Psoas muscle (tissue), 7 donors: ENCODE measurements at regions not wholly inside any gene's neighbourhood (a gene's known extent, or its start where the extent isn't known, plus 50 kb on each side); places are given as distances from the start of the nearest gene placed in this dataset.

Experiments
- ATAC-seq, 4 donors: fragments of 200-7000 bp; cut with Tn5 transposase; one replicate each; pipeline ENCODE4 v1.9.1; 2020; ENCODE audit warnings: moderate library complexity in 3 of 4, mild to moderate bottlenecking in 2 of 4
- DNase-seq, 2 donors: peaks; one replicate each; pipeline ENCODE4 v3.0.0-alpha.2; 2020
- H3K27ac ChIP-seq: fragments of 200-600 bp; one replicate; pipeline ENCODE4 v1.8.0; 2022
- H3K27me3 ChIP-seq, 3 donors: fragments of 200-600 bp in 1 of 3; one replicate each; pipeline versions ENCODE4 v1.6.1 to v1.8.0; 2013 to 2022; ENCODE audit warnings: low read length in 2 of 3, mild to moderate bottlenecking in 2 of 3, moderate library complexity in 1 of 3; ENCODE audit not compliant: insufficient read depth in 3 of 3
- H3K36me3 ChIP-seq, 2 donors: fragments of 200-600 bp in 1 of 2; one replicate each; pipeline versions ENCODE4 v1.6.1 to v1.8.0; 2013 to 2022; ENCODE audit warnings: low read depth in 1 of 2, mild to moderate bottlenecking in 1 of 2, moderate library complexity in 1 of 2; ENCODE audit not compliant: insufficient read depth in 1 of 2
- H3K4me1 ChIP-seq: fragments of 200-600 bp; one replicate; pipeline ENCODE4 v1.8.0; 2022
- H3K4me3 ChIP-seq: fragments of 200-600 bp; one replicate; pipeline ENCODE4 v1.8.0; 2022; ENCODE audit warnings: mild to moderate bottlenecking
- H3K9me3 ChIP-seq: fragments of 200-600 bp; one replicate; pipeline ENCODE4 v1.8.0; 2022
- WGBS, 3 donors: extraction: QIAGEN DNeasy Blood & Tissue Kit; methylation state at CpG; one replicate each; pipeline versions ENCODE4 v1.1.6 to v1.1.7; 2013; 5-methylcytosine and 5-hydroxymethylcytosine counted together
- intact Hi-C, 2 donors: fragments of 100-400 bp; cut with DNase I; formaldehyde crosslinking; loops; one replicate each; pipeline versions ENCODE4 v1.11.0 to v1.14.2; 2022
- TF ChIP-seq, protein P1 (sequence below): fragments of 200-600 bp; IDR thresholded peaks from one replicate; pipeline ENCODE4 v1.8.0; 2022; ENCODE audit warnings: antibody characterized with exemption
- donor health status: healthy with polysubstance abuse.
- donor health status: DM: no; HTN: no; CAD: no; lungs with moderate emphysema.
- donor health status: Bipolar disorder and iron deficiency.
- donor health status: healthy.
- donor health status: DM: yes; HTN: yes; CAD: no.
- donor health status: DM: no; HTN: no; CAD: no.
- donor health status: DM: yes; HTN: yes; CAD: no.

DNA sequence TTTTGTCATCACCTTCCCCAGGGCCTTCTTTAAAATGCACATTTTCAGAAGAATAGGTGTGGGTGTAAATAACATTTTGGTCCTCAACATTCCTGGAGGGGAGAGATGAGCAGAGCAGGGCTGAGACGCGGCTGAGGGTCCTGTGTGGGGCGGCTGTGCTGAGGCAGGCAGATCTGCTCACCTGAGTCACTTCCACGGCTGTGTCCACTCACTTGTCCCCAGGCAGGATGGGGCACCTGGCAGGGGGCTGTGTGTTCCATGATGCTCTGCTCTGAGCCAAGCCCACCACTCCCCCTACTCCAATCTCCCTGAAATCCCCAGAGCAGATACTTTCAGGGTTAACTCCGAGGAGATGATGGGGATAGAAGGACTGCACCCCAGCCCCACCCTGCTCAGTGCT, 93.8 kb downstream of the GLRX3 start:
- TF ChIP-seq, protein P1, sequence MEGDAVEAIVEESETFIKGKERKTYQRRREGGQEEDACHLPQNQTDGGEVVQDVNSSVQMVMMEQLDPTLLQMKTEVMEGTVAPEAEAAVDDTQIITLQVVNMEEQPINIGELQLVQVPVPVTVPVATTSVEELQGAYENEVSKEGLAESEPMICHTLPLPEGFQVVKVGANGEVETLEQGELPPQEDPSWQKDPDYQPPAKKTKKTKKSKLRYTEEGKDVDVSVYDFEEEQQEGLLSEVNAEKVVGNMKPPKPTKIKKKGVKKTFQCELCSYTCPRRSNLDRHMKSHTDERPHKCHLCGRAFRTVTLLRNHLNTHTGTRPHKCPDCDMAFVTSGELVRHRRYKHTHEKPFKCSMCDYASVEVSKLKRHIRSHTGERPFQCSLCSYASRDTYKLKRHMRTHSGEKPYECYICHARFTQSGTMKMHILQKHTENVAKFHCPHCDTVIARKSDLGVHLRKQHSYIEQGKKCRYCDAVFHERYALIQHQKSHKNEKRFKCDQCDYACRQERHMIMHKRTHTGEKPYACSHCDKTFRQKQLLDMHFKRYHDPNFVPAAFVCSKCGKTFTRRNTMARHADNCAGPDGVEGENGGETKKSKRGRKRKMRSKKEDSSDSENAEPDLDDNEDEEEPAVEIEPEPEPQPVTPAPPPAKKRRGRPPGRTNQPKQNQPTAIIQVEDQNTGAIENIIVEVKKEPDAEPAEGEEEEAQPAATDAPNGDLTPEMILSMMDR = no peak
- H3K4me1 ChIP-seq = no peaks in the 10 kb centered on the region
- WGBS, 3 donors = 89 to 93% (median 89%) methylated on average over 5 of the region's 5 CpGs
- no peak overlapping the region for H3K4me3 ChIP-seq
- no peak overlapping the region for H3K27ac ChIP-seq
- ATAC-seq = no peak
- no peak for DNase-seq
- peaks cover 9% of the 10 kb centered on the region for H3K9me3 ChIP-seq
- intact Hi-C loops = no loop called here
- no peaks in the 10 kb centered on the region for H3K36me3 ChIP-seq
- no peaks in the 10 kb centered on the region for H3K27me3 ChIP-seq

DNA sequence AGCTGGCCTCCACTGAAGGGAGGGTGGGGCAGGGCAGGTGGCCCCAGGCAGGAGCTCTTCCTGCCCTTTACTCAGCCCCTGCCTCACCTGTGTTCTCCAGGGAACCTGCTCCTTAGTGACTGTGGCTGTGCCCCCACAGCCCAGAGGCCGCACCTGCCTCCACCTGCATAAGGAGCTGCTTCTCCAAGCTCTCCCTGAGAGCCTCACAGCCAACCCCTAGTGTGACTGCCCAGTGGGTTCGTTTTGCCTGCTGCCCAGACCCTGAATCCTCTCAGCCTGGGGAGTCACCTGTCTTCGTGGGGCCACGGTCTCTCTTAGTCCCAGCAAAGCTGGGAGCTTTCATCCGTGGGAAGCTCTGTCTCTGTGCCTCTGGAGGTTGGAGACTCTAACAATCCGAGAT, 94.4 kb downstream of the GLRX3 start:
- ATAC-seq (no peak), DNase-seq (no peak)
- H3K27me3 ChIP-seq = no peaks in the 10 kb centered on the region
- H3K4me1 ChIP-seq = no peaks in the 10 kb centered on the region
- H3K36me3 ChIP-seq = no peaks in the 10 kb centered on the region
- H3K9me3 ChIP-seq = peaks cover 9% of the 10 kb centered on the region
- WGBS, 3 donors = 79 to 82% (median 80%) methylated on average over 5 to 6 of the region's 6 CpGs
- no peak overlapping the region for H3K4me3 ChIP-seq
- intact Hi-C loops = no loop called here
- TF ChIP-seq, protein P1 = no peak
- no peak overlapping the region for H3K27ac ChIP-seq

DNA sequence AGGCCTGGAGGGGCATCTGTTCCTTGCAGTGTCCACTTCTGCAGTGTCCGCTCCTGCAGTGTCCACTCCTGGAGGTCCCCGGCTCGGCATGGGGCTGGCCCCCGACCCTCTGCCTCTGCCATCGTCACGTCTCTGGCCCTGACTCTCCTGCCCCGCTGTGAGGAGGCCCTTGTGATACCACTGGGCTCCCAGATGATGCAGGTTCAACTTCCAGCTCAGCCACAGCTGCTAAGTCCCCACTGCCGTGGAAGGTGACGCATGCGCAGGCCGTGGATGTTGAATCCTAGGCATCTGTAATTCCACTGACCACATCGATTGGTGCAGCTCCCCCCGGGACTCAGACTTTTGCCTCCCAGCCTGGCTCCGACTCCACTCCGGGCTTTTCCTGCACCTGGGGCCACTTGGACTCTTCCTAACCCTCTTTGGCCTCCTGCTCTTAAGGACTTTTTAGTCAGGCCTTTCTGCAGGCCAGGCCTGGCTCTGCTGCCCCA, 95.1 kb downstream of the GLRX3 start:
- no peak overlapping the region for H3K4me3 ChIP-seq
- no peaks in the 10 kb centered on the region for H3K36me3 ChIP-seq
- no peaks in the 10 kb centered on the region for H3K4me1 ChIP-seq
- H3K27ac ChIP-seq = no peak overlapping the region
- peaks cover 9% of the 10 kb centered on the region for H3K9me3 ChIP-seq
- H3K27me3 ChIP-seq = no peaks in the 10 kb centered on the region
- DNase-seq (no peak), ATAC-seq (no peak)
- intact Hi-C loops = no loop called here
- TF ChIP-seq, protein P1 = no peak
- WGBS, 3 donors = 84 to 86% (median 86%) methylated on average over 15 of the region's 15 CpGs

DNA sequence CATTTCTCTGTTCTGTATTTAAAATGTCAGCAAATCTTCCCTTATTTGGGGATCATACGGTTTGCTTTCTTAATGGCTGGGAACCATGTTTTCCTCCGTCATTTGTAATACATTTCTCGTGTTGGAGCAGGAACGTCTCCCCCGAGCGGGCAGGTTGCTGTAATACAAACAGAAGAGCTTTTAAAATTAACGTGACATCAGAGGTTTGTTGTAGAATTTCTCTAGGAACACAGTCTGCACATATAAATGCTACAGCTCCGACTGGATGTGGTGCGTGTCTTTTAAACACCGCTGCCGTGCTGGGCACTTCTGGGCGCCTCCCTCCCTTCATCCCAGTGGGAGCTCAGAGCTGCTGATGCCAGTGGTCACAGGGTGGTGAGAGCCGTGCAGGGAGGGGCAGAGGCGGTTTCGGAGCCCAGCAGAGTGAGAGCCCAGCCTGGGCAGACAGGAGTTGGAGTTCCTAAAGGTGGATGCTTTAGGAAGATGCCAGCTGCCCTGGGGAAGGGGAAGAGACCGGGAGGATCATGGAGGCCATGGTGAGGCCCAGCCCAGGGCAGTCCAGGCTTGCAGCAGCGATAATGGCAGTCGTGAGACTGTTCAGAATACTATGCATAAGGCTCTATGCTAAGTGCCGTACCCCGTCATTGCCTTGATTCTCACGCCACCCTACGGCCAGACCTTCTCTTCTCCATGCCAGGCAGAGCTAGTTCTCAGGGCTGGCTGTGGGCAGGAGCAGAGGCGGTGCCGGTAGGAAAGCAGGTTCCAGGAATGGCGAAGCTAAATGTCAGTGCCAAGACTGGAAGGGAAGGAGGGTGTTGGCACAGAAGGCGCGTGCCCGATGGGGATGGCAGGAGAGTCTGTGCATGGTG, 96.2 kb downstream of the GLRX3 start:
- no peak overlapping the region for H3K27ac ChIP-seq
- H3K36me3 ChIP-seq = no peaks in the 10 kb centered on the region
- DNase-seq (no peak), ATAC-seq (no peak)
- H3K4me1 ChIP-seq = no peaks in the 10 kb centered on the region
- 83 to 86% (median 84%) methylated on average over 28 of the region's 28 CpGs for WGBS, 3 donors
- TF ChIP-seq, protein P1 = no peak
- intact Hi-C loops = no loop called here
- H3K9me3 ChIP-seq = peaks cover 9% of the 10 kb centered on the region
- no peaks in the 10 kb centered on the region for H3K27me3 ChIP-seq
- no peak overlapping the region for H3K4me3 ChIP-seq

DNA sequence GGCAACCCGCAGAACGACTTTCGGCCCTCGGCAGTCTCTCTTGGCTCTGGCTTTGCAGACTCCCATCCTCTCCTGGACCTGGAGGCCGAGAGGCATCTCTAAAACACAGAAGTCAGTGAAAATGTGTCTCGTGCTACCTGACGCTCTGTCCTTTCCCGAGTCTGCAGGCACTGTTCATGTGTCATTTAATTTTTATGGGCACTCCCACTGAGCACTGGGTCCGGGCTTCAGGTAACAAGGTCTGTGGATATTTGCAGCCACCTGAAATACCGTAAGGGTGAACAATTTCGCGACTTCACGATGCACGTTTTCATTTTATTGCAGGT, 96.8 kb downstream of the GLRX3 start:
- Histone ChIP-seq H3K4me3 (no peak overlapping the region), H3K9me3 (peaks cover 6% of the 10 kb centered on the region), H3K4me1 (no peaks in the 10 kb centered on the region), H3K36me3 (no peaks in the 10 kb centered on the region), H3K27ac (no peak overlapping the region), H3K27me3 (no peaks in the 10 kb centered on the region)
- WGBS, 3 donors = 80 to 83% (median 81%) methylated on average over 14 of the region's 14 CpGs
- no peak for DNase-seq
- TF ChIP-seq, protein P1 = no peak
- ATAC-seq = no peak
- intact Hi-C loops = no loop called here
